ENCODE measurements at regions not wholly inside any gene's neighbourhood (a gene's known extent, or its start where the extent isn't known, plus 50 kb on each side); places are given as distances from the start of the nearest gene placed in this dataset.
"Not testable (repeated sequence)": the region's sequence is repeated elsewhere in the genome, so short reads cannot be mapped to it uniquely, and the experiment has no call there.

DNA sequence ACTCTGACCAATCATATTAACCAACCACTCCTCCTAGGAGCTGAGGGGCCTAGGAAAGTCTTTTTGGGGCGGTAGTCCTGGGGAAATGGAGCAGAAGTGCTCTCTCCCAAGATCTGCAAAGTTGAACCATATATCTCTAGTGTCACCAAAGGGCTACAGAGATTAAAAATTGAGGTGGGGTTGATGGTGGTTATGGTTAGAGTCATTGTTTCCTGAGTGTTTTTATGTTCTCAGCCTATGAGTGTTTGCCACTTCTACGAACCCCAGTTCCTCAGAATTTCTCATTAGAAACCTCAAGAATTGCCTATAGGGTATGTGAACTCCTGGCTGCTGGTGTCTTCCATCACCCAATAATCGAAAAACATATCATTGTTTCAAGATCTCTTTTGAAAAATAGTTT lies 217.8 kb downstream of the CDRT15L2 start:
- Histone ChIP-seq H3K4me3 (ENCODE audit: insufficient read depth, low read length) (no peak overlapping the region), H3K36me3 (ENCODE audit: insufficient read depth, low read length) (no peaks in the 10 kb centered on the region), H2AFZ (ENCODE audit: low read length) (no peak overlapping the region), H3K9me3 (ENCODE audit: low read depth, low read length) (no peaks in the 10 kb centered on the region), H3K4me2 (ENCODE audit: insufficient read depth, low read length) (no peak overlapping the region), H3K4me1 (ENCODE audit: insufficient read depth, low read length) (no peaks in the 10 kb centered on the region), H4K20me1 (ENCODE audit: insufficient read depth, low read length) (no peaks in the 10 kb centered on the region), H3K79me2 (ENCODE audit: insufficient read depth, low read length) (no peaks in the 10 kb centered on the region), H3K27me3 (ENCODE audit: insufficient read depth, low read length) (no peaks in the 10 kb centered on the region), H3K27ac (ENCODE audit: low read depth, low read length) (no peak overlapping the region)
- TF ChIP-seq, protein P1, sequence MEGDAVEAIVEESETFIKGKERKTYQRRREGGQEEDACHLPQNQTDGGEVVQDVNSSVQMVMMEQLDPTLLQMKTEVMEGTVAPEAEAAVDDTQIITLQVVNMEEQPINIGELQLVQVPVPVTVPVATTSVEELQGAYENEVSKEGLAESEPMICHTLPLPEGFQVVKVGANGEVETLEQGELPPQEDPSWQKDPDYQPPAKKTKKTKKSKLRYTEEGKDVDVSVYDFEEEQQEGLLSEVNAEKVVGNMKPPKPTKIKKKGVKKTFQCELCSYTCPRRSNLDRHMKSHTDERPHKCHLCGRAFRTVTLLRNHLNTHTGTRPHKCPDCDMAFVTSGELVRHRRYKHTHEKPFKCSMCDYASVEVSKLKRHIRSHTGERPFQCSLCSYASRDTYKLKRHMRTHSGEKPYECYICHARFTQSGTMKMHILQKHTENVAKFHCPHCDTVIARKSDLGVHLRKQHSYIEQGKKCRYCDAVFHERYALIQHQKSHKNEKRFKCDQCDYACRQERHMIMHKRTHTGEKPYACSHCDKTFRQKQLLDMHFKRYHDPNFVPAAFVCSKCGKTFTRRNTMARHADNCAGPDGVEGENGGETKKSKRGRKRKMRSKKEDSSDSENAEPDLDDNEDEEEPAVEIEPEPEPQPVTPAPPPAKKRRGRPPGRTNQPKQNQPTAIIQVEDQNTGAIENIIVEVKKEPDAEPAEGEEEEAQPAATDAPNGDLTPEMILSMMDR (IDR thresholded peaks at IDR 0.05; ENCODE audit: extremely low read depth, low read depth, low read length): no peak
- DNase-seq (ENCODE audit: insufficient read length, low spot score, missing footprints): no peak

DNA sequence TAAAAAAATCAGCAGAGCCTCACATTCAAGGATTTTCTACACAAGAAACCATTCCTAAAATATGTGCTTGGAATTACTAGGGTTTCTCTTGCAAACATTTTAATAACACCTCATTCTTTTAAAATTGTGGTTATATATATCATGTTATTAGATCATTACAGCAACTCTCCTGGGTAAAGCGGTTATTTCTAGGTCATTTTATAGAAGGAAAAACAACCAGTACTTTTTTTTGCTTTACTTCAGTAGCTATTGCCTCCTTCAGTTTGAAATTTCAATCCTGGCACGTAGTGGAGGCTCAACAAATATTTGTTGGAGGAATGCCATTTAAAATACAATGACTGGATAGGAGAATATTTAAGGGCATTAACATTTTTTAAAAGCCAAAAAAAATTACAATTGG lies 220.6 kb downstream of the CDRT15L2 start:
- Histone ChIP-seq H3K36me3 (ENCODE audit: insufficient read depth, low read length) (no peaks in the 10 kb centered on the region), H3K79me2 (ENCODE audit: insufficient read depth, low read length) (no peaks in the 10 kb centered on the region), H3K4me3 (ENCODE audit: insufficient read depth, low read length) (no peak overlapping the region), H3K9me3 (ENCODE audit: low read depth, low read length) (no peaks in the 10 kb centered on the region), H3K27ac (ENCODE audit: low read depth, low read length) (no peak overlapping the region), H3K27me3 (ENCODE audit: insufficient read depth, low read length) (no peaks in the 10 kb centered on the region), H2AFZ (ENCODE audit: low read length) (no peak overlapping the region), H3K4me2 (ENCODE audit: insufficient read depth, low read length) (no peak overlapping the region), H4K20me1 (ENCODE audit: insufficient read depth, low read length) (no peaks in the 10 kb centered on the region), H3K4me1 (ENCODE audit: insufficient read depth, low read length) (no peaks in the 10 kb centered on the region)
- no peak for DNase-seq (ENCODE audit: insufficient read length, low spot score, missing footprints)
- TF ChIP-seq, protein P1 (IDR thresholded peaks at IDR 0.05; ENCODE audit: extremely low read depth, low read depth, low read length): no peak

DNA sequence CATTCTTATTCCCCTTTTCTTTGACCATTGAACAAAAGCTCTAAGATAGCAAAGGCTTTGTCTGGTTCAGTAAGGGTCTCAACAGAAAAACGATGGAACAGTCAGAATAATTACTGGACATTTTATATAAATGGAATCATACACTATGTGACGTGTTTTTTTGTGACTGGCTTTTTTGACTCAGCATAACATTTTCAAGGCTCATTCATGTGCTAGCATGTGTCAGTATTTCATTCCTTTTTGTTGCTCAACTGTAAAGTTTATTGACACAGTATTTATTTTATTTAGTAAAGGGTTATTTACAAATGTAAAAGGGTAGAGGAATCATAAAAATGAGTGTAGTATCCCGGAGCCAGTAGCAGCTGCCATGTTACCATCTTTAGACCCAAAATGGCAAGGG lies 226.2 kb downstream of the CDRT15L2 start:
- no peak overlapping the region for H2AFZ ChIP-seq (ENCODE audit: low read length)
- H3K4me1 ChIP-seq (ENCODE audit: insufficient read depth, low read length): no peaks in the 10 kb centered on the region
- no peaks in the 10 kb centered on the region for H3K36me3 ChIP-seq (ENCODE audit: insufficient read depth, low read length)
- DNase-seq (ENCODE audit: insufficient read length, low spot score, missing footprints): no peak
- H3K9me3 ChIP-seq (ENCODE audit: low read depth, low read length): no peaks in the 10 kb centered on the region
- no peak overlapping the region for H3K4me3 ChIP-seq (ENCODE audit: insufficient read depth, low read length)
- H3K79me2 ChIP-seq (ENCODE audit: insufficient read depth, low read length): no peaks in the 10 kb centered on the region
- TF ChIP-seq, protein P1 (IDR thresholded peaks at IDR 0.05; ENCODE audit: extremely low read depth, low read depth, low read length): no peak
- H3K4me2 ChIP-seq (ENCODE audit: insufficient read depth, low read length): no peak overlapping the region
- H4K20me1 ChIP-seq (ENCODE audit: insufficient read depth, low read length): no peaks in the 10 kb centered on the region
- H3K27me3 ChIP-seq (ENCODE audit: insufficient read depth, low read length): no peaks in the 10 kb centered on the region
- H3K27ac ChIP-seq (ENCODE audit: low read depth, low read length): no peak overlapping the region

DNA sequence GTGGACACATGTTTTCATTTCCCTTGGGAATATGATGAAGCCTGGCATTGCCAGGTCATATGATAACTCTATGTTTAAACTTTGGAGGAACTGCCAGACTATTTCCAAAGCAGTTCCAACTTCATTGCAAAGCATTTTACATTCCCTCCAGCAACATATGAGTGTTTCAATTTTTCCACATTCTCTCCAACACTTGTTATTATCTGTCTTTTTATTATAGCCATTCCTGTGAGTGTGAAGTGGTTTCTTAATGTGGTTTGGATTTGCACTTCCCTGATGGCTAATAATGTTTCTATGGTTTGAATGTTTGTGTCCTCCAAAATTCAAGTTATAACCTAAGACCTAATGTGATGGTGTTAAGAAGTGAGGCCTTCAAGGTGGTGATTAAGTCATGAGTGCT lies 228.0 kb downstream of the CDRT15L2 start:
- not testable (repeated sequence) for H3K9me3 ChIP-seq (ENCODE audit: low read depth, low read length); H3K4me1 ChIP-seq (ENCODE audit: insufficient read depth, low read length); H3K4me3 ChIP-seq (ENCODE audit: insufficient read depth, low read length); H3K36me3 ChIP-seq (ENCODE audit: insufficient read depth, low read length); H2AFZ ChIP-seq (ENCODE audit: low read length); H4K20me1 ChIP-seq (ENCODE audit: insufficient read depth, low read length); DNase-seq (ENCODE audit: insufficient read length, low spot score, missing footprints); H3K27me3 ChIP-seq (ENCODE audit: insufficient read depth, low read length); H3K79me2 ChIP-seq (ENCODE audit: insufficient read depth, low read length); H3K27ac ChIP-seq (ENCODE audit: low read depth, low read length); H3K4me2 ChIP-seq (ENCODE audit: insufficient read depth, low read length)

DNA sequence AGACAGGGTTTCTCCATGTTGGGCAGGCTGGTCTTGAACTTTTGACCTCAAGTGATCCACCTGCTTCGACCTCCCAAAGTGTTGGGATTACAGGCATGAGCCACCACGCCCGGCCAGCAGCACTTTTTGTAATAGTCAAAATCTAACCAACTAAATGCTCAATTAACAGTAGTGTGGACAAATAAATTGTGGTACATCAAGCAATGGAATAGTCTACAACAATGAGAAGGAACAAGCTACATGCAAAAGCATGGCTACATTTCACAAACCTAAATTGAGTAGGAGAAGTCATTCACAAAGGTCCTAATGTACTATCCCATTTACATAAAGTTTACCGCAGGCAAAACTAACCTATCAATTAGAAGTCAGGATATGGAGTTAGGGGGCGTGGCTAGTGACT lies 227.4 kb downstream of the USP22 start:
- H3K4me3 ChIP-seq (ENCODE audit: insufficient read depth, low read length); DNase-seq (ENCODE audit: insufficient read length, low spot score, missing footprints); H3K79me2 ChIP-seq (ENCODE audit: insufficient read depth, low read length); H3K4me2 ChIP-seq (ENCODE audit: insufficient read depth, low read length); H3K27me3 ChIP-seq (ENCODE audit: insufficient read depth, low read length); H3K27ac ChIP-seq (ENCODE audit: low read depth, low read length); H3K9me3 ChIP-seq (ENCODE audit: low read depth, low read length); H4K20me1 ChIP-seq (ENCODE audit: insufficient read depth, low read length); H2AFZ ChIP-seq (ENCODE audit: low read length); H3K4me1 ChIP-seq (ENCODE audit: insufficient read depth, low read length); H3K36me3 ChIP-seq (ENCODE audit: insufficient read depth, low read length): not testable (repeated sequence)

All from osteoblast (primary cell).